Astrocyte (in vitro differentiated cells and primary cell): ENCODE measurements at regions not wholly inside any gene's neighbourhood (a gene's known extent, or its start where the extent isn't known, plus 50 kb on each side); places are given as distances from the start of the nearest gene placed in this dataset.

Source experiments
- DNase-seq: peaks from one replicate; pipeline ENCODE4 v3.0.0-alpha.2; 2010; ENCODE audit warnings: low read depth
- FAIRE-seq: peaks from 2 replicates; lab custom pipeline; 2011; peaks lifted over from hg19 to GRCh38; lab: Jason Lieb, UNC
- H2AFZ ChIP-seq: 2 replicates; pipeline ENCODE4 v1.6.0; 2012; ENCODE audit warnings: low read depth, low read length, inconsistent platforms
- H3K27ac ChIP-seq: 2 replicates; pipeline ENCODE4 v1.5.1; 2011; ENCODE audit warnings: low read depth, low read length, inconsistent platforms
- H3K27me3 ChIP-seq: 2 replicates; pipeline ENCODE4 v1.6.0; 2011; ENCODE audit warnings: low read length, inconsistent platforms; ENCODE audit not compliant: insufficient read depth
- H3K36me3 ChIP-seq: 2 replicates; pipeline ENCODE4 v1.5.1; 2011; ENCODE audit warnings: low read length, inconsistent platforms; ENCODE audit not compliant: insufficient read depth
- H3K4me1 ChIP-seq: 2 replicates; pipeline ENCODE4 v1.5.1; 2011; ENCODE audit warnings: low read length, inconsistent platforms; ENCODE audit not compliant: insufficient read depth
- H3K4me2 ChIP-seq: 2 replicates; pipeline ENCODE4 v1.6.0; 2012; ENCODE audit warnings: low read length, inconsistent platforms
- H3K4me3 ChIP-seq: 2 replicates; pipeline ENCODE4 v1.5.1; 2011; ENCODE audit warnings: low read depth, mild to moderate bottlenecking, low read length, inconsistent platforms; ENCODE audit not compliant: insufficient read depth
- H3K79me2 ChIP-seq: 2 replicates; pipeline ENCODE4 v1.6.0; 2012; ENCODE audit warnings: mild to moderate bottlenecking, low read length, inconsistent platforms; ENCODE audit not compliant: insufficient read depth
- H3K9ac ChIP-seq: 2 replicates; pipeline ENCODE4 v1.6.0; 2012; ENCODE audit warnings: mild to moderate bottlenecking, low read length, inconsistent platforms
- H3K9me3 ChIP-seq: 2 replicates; pipeline ENCODE4 v1.5.1; 2012; ENCODE audit warnings: low read depth, mild to moderate bottlenecking, low read length, inconsistent platforms; ENCODE audit not compliant: insufficient read depth
- H4K20me1 ChIP-seq: 2 replicates; pipeline ENCODE4 v1.6.0; 2012; ENCODE audit warnings: low read length, inconsistent platforms; ENCODE audit not compliant: insufficient read depth
- H3K27ac Mint-ChIP-seq: one replicate; pipeline ENCODE4 v1.8.0; 2021; ENCODE audit warnings: mild to moderate bottlenecking, mixed read lengths; ENCODE audit not compliant: unreplicated experiment
- H3K27me3 Mint-ChIP-seq: one replicate; pipeline ENCODE4 v1.8.0; 2021; ENCODE audit warnings: low read depth, mixed read lengths; ENCODE audit not compliant: unreplicated experiment
- H3K36me3 Mint-ChIP-seq: one replicate; pipeline ENCODE4 v1.8.0; 2021; ENCODE audit warnings: low read depth, mixed read lengths; ENCODE audit not compliant: unreplicated experiment
- H3K4me1 Mint-ChIP-seq: one replicate; pipeline ENCODE4 v1.8.0; 2021; ENCODE audit warnings: low read depth, mixed read lengths; ENCODE audit not compliant: unreplicated experiment
- H3K4me3 Mint-ChIP-seq: one replicate; pipeline ENCODE4 v1.8.0; 2021; ENCODE audit warnings: mild to moderate bottlenecking, moderate library complexity, mixed read lengths; ENCODE audit not compliant: unreplicated experiment
- H3K9me3 Mint-ChIP-seq: one replicate; pipeline ENCODE4 v1.8.0; 2021; ENCODE audit warnings: mild to moderate bottlenecking, mixed read lengths; ENCODE audit not compliant: unreplicated experiment
- CTCF ChIP-seq: IDR thresholded peaks from 2 replicates; pipeline ENCODE4 v1.5.1; 2011; ENCODE audit warnings: low read depth, mild to moderate bottlenecking, inconsistent platforms, low read length, moderate library complexity; ENCODE audit not compliant: insufficient read depth
- EZH2 ChIP-seq: IDR thresholded peaks from 2 replicates; pipeline ENCODE4 v1.6.1; 2012; ENCODE audit warnings: mild to moderate bottlenecking, low read length, inconsistent platforms; ENCODE audit not compliant: insufficient read depth

- Histone ChIP-seq H3K9ac (no peak overlapping the region), H3K79me2 (no peaks in the 10 kb centered on the region), H2AFZ (no peak overlapping the region), H3K27ac (no peak overlapping the region), H4K20me1 (no peaks in the 10 kb centered on the region), H3K36me3 (no peaks in the 10 kb centered on the region), H3K4me3 (no peak overlapping the region), H3K4me1 (no peaks in the 10 kb centered on the region), H3K27me3 (no peaks in the 10 kb centered on the region), H3K9me3 (no peaks in the 10 kb centered on the region), H3K4me2 (no peak overlapping the region)
- DNase-seq (no peak), FAIRE-seq (no peak)
- Mint-ChIP-seq H3K4me1 (no peaks in the 10 kb centered on the region), H3K36me3 (no peaks in the 10 kb centered on the region), H3K27ac (no peak overlapping the region), H3K9me3 (no peaks in the 10 kb centered on the region), H3K27me3 (no peaks in the 10 kb centered on the region), H3K4me3 (no peak overlapping the region)
- TF ChIP-seq EZH2: no peak
- TF ChIP-seq CTCF: no peak
These were observed 178.5 kb downstream of the PAPSS1 start for GRCh38 chr4:107541511-107541910.

GRCh38 chr4:107531927-107532326 is 188.1 kb downstream of the PAPSS1 start:
- Mint-ChIP-seq H3K9me3 (no peaks in the 10 kb centered on the region), H3K36me3 (no peaks in the 10 kb centered on the region), H3K4me1 (no peaks in the 10 kb centered on the region)

More at GRCh38 chr4:107531927-107532326, 188.1 kb downstream of the PAPSS1 start:
- FAIRE-seq: no peak
- no peaks in the 10 kb centered on the region for H3K4me1 ChIP-seq
- DNase-seq: no peak
- no peak overlapping the region for H3K27ac ChIP-seq
- no peaks in the 10 kb centered on the region for H3K27me3 ChIP-seq
- Mint-ChIP-seq H3K4me3 (no peak overlapping the region), H3K27ac (no peak overlapping the region), H3K27me3 (no peaks in the 10 kb centered on the region)
- TF ChIP-seq EZH2: no peak
- no peak for TF ChIP-seq CTCF
- no peak overlapping the region for H3K9ac ChIP-seq
- no peaks in the 10 kb centered on the region for H3K9me3 ChIP-seq
- no peak overlapping the region for H3K4me2 ChIP-seq
- no peak overlapping the region for H2AFZ ChIP-seq
- no peaks in the 10 kb centered on the region for H3K79me2 ChIP-seq
- no peak overlapping the region for H3K4me3 ChIP-seq
- H4K20me1 ChIP-seq: no peaks in the 10 kb centered on the region
- no peaks in the 10 kb centered on the region for H3K36me3 ChIP-seq
